ENCODE measurements at regions not wholly inside any gene's neighbourhood (a gene's known extent, or its start where the extent isn't known, plus 50 kb on each side); places are given as distances from the start of the nearest gene placed in this dataset.

DNA sequence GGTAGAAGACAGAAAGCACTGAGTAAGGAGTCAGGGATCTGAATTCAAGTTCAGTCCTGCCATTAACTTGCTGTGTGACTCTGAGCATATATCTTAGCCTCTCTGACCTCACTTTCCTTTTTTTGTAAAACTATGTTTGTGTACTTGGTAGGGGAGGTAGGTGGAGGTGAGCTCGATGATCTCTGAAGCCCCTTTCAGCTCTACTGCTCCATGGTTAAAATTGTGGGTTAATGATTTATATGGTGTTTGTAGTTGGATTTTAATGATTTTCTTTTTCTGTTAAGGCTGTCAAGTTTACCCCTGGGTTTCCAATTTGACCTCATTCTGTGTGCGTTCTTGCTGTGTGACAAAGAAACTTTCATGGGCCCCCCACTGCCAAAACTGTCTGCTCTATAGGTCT, 124.1 kb downstream of the CD164 start:
- TF ChIP-seq, protein P1, sequence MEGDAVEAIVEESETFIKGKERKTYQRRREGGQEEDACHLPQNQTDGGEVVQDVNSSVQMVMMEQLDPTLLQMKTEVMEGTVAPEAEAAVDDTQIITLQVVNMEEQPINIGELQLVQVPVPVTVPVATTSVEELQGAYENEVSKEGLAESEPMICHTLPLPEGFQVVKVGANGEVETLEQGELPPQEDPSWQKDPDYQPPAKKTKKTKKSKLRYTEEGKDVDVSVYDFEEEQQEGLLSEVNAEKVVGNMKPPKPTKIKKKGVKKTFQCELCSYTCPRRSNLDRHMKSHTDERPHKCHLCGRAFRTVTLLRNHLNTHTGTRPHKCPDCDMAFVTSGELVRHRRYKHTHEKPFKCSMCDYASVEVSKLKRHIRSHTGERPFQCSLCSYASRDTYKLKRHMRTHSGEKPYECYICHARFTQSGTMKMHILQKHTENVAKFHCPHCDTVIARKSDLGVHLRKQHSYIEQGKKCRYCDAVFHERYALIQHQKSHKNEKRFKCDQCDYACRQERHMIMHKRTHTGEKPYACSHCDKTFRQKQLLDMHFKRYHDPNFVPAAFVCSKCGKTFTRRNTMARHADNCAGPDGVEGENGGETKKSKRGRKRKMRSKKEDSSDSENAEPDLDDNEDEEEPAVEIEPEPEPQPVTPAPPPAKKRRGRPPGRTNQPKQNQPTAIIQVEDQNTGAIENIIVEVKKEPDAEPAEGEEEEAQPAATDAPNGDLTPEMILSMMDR (IDR thresholded peaks at IDR 0.05; ENCODE audit: control extremely low read depth in 1 of 3, insufficient read depth in 1 of 3, low read depth in 1 of 3, low read length in 3 of 3), result no peak
- TF ChIP-seq FOSL1 (IDR thresholded peaks at IDR 0.05; ENCODE audit: insufficient read depth, low read depth, low read length), result no peak
- no peak for TF ChIP-seq POLR2A (IDR thresholded peaks at IDR 0.05; ENCODE audit: control extremely low read depth in 1 of 2, low read depth in 2 of 2, low read length in 2 of 2)
- TF ChIP-seq ASH2L (IDR thresholded peaks at IDR 0.05; ENCODE audit: low read length), result no peak
- no peak for TF ChIP-seq YY1 (IDR thresholded peaks at IDR 0.05; ENCODE audit: low read depth, low read length)
- no peak for TF ChIP-seq SRF (IDR thresholded peaks at IDR 0.05; ENCODE audit: low read depth, low read length)
- TF ChIP-seq EP300 (IDR thresholded peaks at IDR 0.05; ENCODE audit: borderline replicate concordance in 1 of 2, low read depth in 2 of 2, low read length in 2 of 2), result no peak
- TF ChIP-seq NANOG (IDR thresholded peaks at IDR 0.05; ENCODE audit: insufficient read depth, low read depth, low read length, poor library complexity, severe bottlenecking), result no peak
